Heart left ventricle (tissue), 16 donors: ENCODE measurements at regions not wholly inside any gene's neighbourhood (a gene's known extent, or its start where the extent isn't known, plus 50 kb on each side); places are given as distances from the start of the nearest gene placed in this dataset.

Source experiments
- ATAC-seq, 4 donors: fragments of 200-7000 bp; cut with Tn5 transposase; one replicate each; pipeline ENCODE4 v1.9.1; 2020 to 2022; ENCODE audit warnings: moderate library complexity in 4 of 4, mild to moderate bottlenecking in 3 of 4, moderate number of reproducible peaks in 1 of 4
- DNase-seq, 5 donors: peaks; one replicate each; pipeline ENCODE4 v3.0.0-alpha.2; 2020
- H3K27ac ChIP-seq, 12 donors: fragments of 200-600 bp; sonication (generic) in 4 of 12; one replicate each; pipeline versions ENCODE4 v1.5.0 to v1.8.0; 2016 to 2022; ENCODE audit warnings: mild to moderate bottlenecking in 2 of 12
- H3K27me3 ChIP-seq, 9 donors: fragments of 200-600 bp; sonication (generic) in 2 of 9; one replicate each; pipeline versions ENCODE4 v1.5.1 to v1.8.0; 2016 to 2022; ENCODE audit warnings: mild to moderate bottlenecking in 3 of 9
- H3K36me3 ChIP-seq, 9 donors: fragments of 200-600 bp; sonication (generic) in 2 of 9; one replicate each; pipeline versions ENCODE4 v1.5.0 to v1.8.0; 2018 to 2022; ENCODE audit warnings: mild to moderate bottlenecking in 2 of 9
- H3K4me1 ChIP-seq, 12 donors: fragments of 200-600 bp; sonication (generic) in 4 of 12; one replicate each; pipeline versions ENCODE4 v1.5.0 to v1.8.0; 2016 to 2022; ENCODE audit warnings: mild to moderate bottlenecking in 3 of 12
- H3K4me3 ChIP-seq, 12 donors: fragments of 200-600 bp; sonication (generic) in 4 of 12; one replicate each; pipeline versions ENCODE4 v1.5.0 to v1.8.0; 2017 to 2022; ENCODE audit warnings: mild to moderate bottlenecking in 9 of 12, moderate library complexity in 4 of 12
- H3K9me3 ChIP-seq, 12 donors: fragments of 200-600 bp; sonication (generic) in 4 of 12; one replicate each; pipeline versions ENCODE4 v1.5.0 to v1.8.0; 2016 to 2022; ENCODE audit warnings: mild to moderate bottlenecking in 1 of 12
- POLR2A ChIP-seq, 2 donors: fragments of 450-650 bp; IDR thresholded peaks; one replicate each; pipeline ENCODE4 v1.6.1; 2017; ENCODE audit warnings: antibody characterized with exemption in 2 of 2, mild to moderate bottlenecking in 2 of 2, moderate library complexity in 2 of 2
- WGBS, 4 donors: extraction: QIAGEN DNeasy Blood & Tissue Kit in 2 of 4; methylation state at CpG; one replicate each; pipeline versions ENCODE4 v1.1.5 to v1.1.7; 2013 to 2018; 5-methylcytosine and 5-hydroxymethylcytosine counted together
- intact Hi-C, 10 donors: fragments of 100-400 bp; cut with DNase I; formaldehyde crosslinking; loops; one replicate each; pipeline versions ENCODE4 v1.11.1 to v1.14.2; 2022
- TF ChIP-seq, protein P1 (sequence below), 12 donors: fragments of 200-600 bp; sonication (generic) in 4 of 12; IDR thresholded peaks; one replicate each; pipeline versions ENCODE4 v1.5.0 to v1.8.0; 2018 to 2022; ENCODE audit warnings: antibody characterized with exemption in 12 of 12, mild to moderate bottlenecking in 5 of 12
- donor health status: ischemic (EF 13 %, LVEDD 7.1; RV severe dilation, severe dysfunction).
- donor health status: healthy with polysubstance abuse.
- donor health status: DM: no; HTN: yes; CAD: no.
- donor health status: DM: no; HTN: no; CAD: no.
- donor health status: ischemic (EF 25% LVEDD 6.9; RV normal size, moderate dysfunction).
- donor health status: ischemic (EF 25% LVEDD 5.7; RV mildly dilated, moderate dysfunction).
- donor health status: healthy.
- donor health status: DM: yes; HTN: yes; CAD: no.
- donor health status: ischemic (EF 35%, LVEDD 5.7; RV mildly dilated, moderate dysfunction).
- donor health status: nonischemic (EF 11% LVEDD 7.7; RV severe dilation, severe dysfunction).
- donor health status: DM: yes; HTN: yes; CAD: no.
- donor health status: PGD.
- donor health status: ischemic (EF 29% LVEDD 5.4; RV normal size, mild dysfunction).
- donor health status: nonischemic (EF 23%, LVEDD 6.1; RV moderate dilation, normal function).

DNA sequence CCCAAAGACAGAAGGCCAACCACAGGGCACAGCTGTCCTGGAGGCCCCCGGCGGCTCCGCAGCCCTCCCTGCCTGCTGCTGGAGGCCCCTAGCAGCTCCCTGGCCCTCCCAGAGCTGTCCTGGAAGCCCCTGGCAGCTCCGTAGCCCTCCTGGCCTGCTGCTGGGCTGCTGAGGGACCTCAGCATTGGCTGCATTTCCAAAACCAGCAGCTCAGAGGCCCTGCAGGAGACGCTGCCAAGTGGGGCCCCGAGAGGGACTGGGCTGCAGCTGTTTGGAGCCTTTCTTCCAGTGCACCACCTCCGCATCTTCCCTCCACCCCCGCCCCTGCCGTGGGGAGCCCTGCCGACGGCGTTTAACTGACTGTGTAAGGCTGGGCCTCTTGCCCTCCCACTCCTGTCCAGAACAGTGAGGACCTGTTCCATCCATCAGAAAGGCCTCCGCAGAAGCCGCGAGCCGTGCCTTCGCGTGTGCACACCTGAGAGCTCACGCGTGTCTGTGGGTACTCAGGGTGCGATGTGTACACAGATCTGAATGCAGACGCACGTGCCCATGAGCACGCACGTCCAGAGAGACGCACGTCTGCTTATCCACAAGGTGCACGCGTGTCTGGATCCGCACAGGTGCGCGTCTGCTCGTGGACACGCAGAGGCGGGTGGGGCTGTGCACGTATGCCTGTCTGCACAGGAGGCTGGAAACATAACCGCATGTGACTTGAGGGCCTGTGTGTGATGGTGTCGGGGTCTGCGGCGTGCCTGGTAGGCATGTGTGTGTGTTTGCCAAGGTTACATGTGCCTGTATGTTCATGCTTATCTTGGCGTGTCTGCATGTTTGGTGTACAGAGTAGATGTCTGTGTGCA is 57.0 kb upstream of the FBRSL1 start:
- peaks cover 0 to 65% (median 24%) of the 10 kb centered on the region in 9 donors for H3K27me3 ChIP-seq
- intact Hi-C loops, result no loop called here
- no peaks in the 10 kb centered on the region for H3K9me3 ChIP-seq
- ATAC-seq (peak in 2 of 4 donors; percentile 15 to 26), DNase-seq (peak in 2 of 5 donors; percentile 53)
- H3K27ac ChIP-seq, result no peak overlapping the region
- TF ChIP-seq, protein P1, sequence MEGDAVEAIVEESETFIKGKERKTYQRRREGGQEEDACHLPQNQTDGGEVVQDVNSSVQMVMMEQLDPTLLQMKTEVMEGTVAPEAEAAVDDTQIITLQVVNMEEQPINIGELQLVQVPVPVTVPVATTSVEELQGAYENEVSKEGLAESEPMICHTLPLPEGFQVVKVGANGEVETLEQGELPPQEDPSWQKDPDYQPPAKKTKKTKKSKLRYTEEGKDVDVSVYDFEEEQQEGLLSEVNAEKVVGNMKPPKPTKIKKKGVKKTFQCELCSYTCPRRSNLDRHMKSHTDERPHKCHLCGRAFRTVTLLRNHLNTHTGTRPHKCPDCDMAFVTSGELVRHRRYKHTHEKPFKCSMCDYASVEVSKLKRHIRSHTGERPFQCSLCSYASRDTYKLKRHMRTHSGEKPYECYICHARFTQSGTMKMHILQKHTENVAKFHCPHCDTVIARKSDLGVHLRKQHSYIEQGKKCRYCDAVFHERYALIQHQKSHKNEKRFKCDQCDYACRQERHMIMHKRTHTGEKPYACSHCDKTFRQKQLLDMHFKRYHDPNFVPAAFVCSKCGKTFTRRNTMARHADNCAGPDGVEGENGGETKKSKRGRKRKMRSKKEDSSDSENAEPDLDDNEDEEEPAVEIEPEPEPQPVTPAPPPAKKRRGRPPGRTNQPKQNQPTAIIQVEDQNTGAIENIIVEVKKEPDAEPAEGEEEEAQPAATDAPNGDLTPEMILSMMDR (IDR thresholded peaks at IDR 0.05), result no peak
- TF ChIP-seq POLR2A (IDR thresholded peaks at IDR 0.05), result no peak
- H3K4me3 ChIP-seq, result no peak overlapping the region
- 71 to 79% (median 76%) methylated on average over 38 to 41 of the region's 41 CpGs for WGBS, 4 donors
- peaks cover 0 to 24% (median 6%) of the 10 kb centered on the region in 12 donors for H3K4me1 ChIP-seq
- no peaks in the 10 kb centered on the region for H3K36me3 ChIP-seq

DNA sequence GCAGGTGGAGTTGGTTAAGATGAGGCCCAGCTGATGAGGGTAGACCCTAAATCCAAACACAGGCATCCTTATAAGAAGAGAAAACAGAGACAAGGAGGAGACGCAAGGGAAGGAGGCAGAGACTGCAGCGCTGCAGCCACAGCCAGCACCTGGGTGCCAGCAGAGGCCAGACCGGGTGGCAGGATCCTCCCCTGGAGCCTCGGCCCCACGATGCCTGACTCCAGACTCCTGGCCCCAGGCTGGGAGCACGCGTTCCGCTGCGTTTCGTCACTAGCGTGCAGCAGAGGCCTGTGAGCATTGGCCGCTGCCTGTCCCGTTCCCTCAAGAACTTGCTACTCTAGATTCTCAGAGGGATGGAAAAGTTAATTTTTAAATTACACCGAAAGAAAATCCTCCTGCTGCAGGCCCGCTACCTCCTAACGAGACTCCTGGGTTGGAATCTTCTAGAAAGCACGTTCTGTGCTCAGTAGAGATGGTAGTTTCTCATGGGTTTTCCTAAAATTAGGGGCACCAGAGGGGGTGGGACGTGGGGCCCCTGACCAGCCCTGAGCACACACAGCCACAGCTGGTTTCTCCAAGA is 57.7 kb upstream of the FBRSL1 start:
- DNase-seq (no peak), ATAC-seq (no peak)
- WGBS, 4 donors, result 75 to 83% (median 80%) methylated on average over 18 of the region's 18 CpGs
- Histone ChIP-seq H3K36me3 (no peaks in the 10 kb centered on the region), H3K4me3 (no peak overlapping the region), H3K4me1 (peaks cover 0 to 24% (median 6%) of the 10 kb centered on the region in 12 donors), H3K27ac (no peak overlapping the region), H3K9me3 (no peaks in the 10 kb centered on the region), H3K27me3 (peaks cover 0 to 71% (median 25%) of the 10 kb centered on the region in 9 donors)
- intact Hi-C loops, result no loop called here
- no peak for TF ChIP-seq POLR2A (IDR thresholded peaks at IDR 0.05)
- TF ChIP-seq, protein P1 (IDR thresholded peaks at IDR 0.05), result no peak

DNA sequence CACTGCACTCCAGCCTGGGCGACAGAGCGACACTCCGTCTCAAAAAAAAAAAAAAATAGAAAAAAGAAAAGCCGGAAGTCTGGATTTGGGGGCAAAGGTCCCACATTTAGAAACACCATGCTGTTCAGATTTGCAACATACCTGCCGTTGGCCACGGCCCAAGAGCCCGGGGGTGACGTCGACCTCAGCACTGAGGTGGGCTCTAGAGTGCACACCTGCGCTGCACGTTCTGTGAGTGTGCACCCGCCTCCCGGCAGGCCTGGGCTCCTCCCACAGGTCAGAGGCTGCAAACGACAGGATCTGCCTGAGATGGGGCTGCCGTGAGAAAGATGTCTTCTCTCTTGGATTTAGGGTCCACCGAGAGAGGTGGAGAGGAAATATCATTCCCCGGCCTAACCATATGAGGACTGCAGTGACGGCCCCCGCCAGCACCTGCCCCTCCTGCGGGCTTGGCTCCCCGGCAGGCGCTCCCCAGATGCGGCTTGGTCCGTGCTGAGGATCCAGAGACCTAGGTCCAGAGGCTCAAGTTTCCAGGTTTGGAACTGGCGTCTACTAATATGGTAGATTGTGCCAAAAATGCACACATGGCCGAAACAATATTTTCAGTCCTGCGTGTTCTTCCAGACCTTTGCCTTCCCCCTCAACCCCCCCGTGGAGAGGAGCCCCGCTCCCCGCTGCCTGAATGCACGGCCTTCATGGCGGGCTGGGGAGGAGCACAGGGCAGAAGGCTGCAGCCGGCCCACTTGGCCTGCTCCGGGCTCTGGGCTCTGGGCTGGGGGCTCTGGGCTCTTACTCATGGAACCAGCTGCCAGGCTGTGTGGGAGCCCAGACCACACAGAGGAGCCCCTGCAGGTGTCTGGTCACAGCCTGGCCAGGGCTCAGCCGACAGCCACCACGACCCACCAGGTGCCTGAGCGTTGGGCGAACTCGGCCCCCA is 58.8 kb upstream of the FBRSL1 start:
- no peak for DNase-seq
- intact Hi-C loops, result no loop called here
- Histone ChIP-seq H3K27me3 (peaks cover 0 to 76% (median 25%) of the 10 kb centered on the region in 9 donors), H3K27ac (no peak overlapping the region), H3K4me3 (no peak overlapping the region), H3K36me3 (no peaks in the 10 kb centered on the region), H3K9me3 (no peaks in the 10 kb centered on the region), H3K4me1 (peaks cover 0 to 24% (median 6%) of the 10 kb centered on the region in 12 donors)
- no peak for ATAC-seq
- 65 to 70% (median 67%) methylated on average over 35 to 39 of the region's 39 CpGs for WGBS, 4 donors
- no peak for TF ChIP-seq POLR2A (IDR thresholded peaks at IDR 0.05)
- TF ChIP-seq, protein P1 (IDR thresholded peaks at IDR 0.05), result no peak
